ENCODE measurements at regions not wholly inside any gene's neighbourhood (a gene's known extent, or its start where the extent isn't known, plus 50 kb on each side); places are given as distances from the start of the nearest gene placed in this dataset.
"Not testable (repeated sequence)": the region's sequence is repeated elsewhere in the genome, so short reads cannot be mapped to it uniquely, and the experiment has no call there.

- no peak for DNase-seq (ENCODE audit: low read depth)
- in situ Hi-C loops (cut with HindIII; ENCODE audit: low pct_unique_long_range_greater_than_20kb, low sequenced_read_pairs), result no loop called here
Observed at GRCh38 chr14:56351861-56352260, 227.7 kb upstream of the TMEM260 start.

GRCh38 chr14:56352999-56353398 is 226.6 kb upstream of the TMEM260 start:
- no peak for DNase-seq (ENCODE audit: low read depth)
- in situ Hi-C loops (cut with HindIII; ENCODE audit: low pct_unique_long_range_greater_than_20kb, low sequenced_read_pairs), result no loop called here

- in situ Hi-C loops (cut with HindIII; ENCODE audit: low pct_unique_long_range_greater_than_20kb, low sequenced_read_pairs), result no loop called here
Observed at GRCh38 chr14:56357428-56357827, 222.2 kb upstream of the TMEM260 start.

GRCh38 chr14:56358275-56358674 is 221.3 kb upstream of the TMEM260 start:
- DNase-seq (ENCODE audit: low read depth), result no peak
- in situ Hi-C loops (cut with HindIII; ENCODE audit: low pct_unique_long_range_greater_than_20kb, low sequenced_read_pairs), result no loop called here

More at GRCh38 chr14:56357428-56357827, 222.2 kb upstream of the TMEM260 start:
- no peak for DNase-seq (ENCODE audit: low read depth)

GRCh38 chr14:56358851-56359614 is 220.6 kb upstream of the TMEM260 start:
- in situ Hi-C loops (cut with HindIII; ENCODE audit: low pct_unique_long_range_greater_than_20kb, low sequenced_read_pairs), result no loop called here
- DNase-seq (ENCODE audit: low read depth), result no peak

- in situ Hi-C loops (cut with HindIII; ENCODE audit: low pct_unique_long_range_greater_than_20kb, low sequenced_read_pairs), result not testable (repeated sequence)
Observed at GRCh38 chr14:56365663-56366062, 213.9 kb upstream of the TMEM260 start.

GRCh38 chr14:56367416-56367815 is 212.2 kb upstream of the TMEM260 start:
- DNase-seq (ENCODE audit: low read depth), result no peak
- in situ Hi-C loops (cut with HindIII; ENCODE audit: low pct_unique_long_range_greater_than_20kb, low sequenced_read_pairs), result no loop called here

More at GRCh38 chr14:56365663-56366062, 213.9 kb upstream of the TMEM260 start:
- DNase-seq (ENCODE audit: low read depth), result not testable (repeated sequence)

GRCh38 chr14:56371737-56372136 is 207.9 kb upstream of the TMEM260 start:
- in situ Hi-C loops (cut with HindIII; ENCODE audit: low pct_unique_long_range_greater_than_20kb, low sequenced_read_pairs), result no loop called here
- no peak for DNase-seq (ENCODE audit: low read depth)

GRCh38 chr14:56374421-56374820 is 205.2 kb upstream of the TMEM260 start:
- DNase-seq (ENCODE audit: low read depth), result no peak
- in situ Hi-C loops (cut with HindIII; ENCODE audit: low pct_unique_long_range_greater_than_20kb, low sequenced_read_pairs), result no loop called here

- no peak for DNase-seq (ENCODE audit: low read depth)
- in situ Hi-C loops (cut with HindIII; ENCODE audit: low pct_unique_long_range_greater_than_20kb, low sequenced_read_pairs), result no loop called here
Observed at GRCh38 chr14:56378046-56378445, 201.6 kb upstream of the TMEM260 start.

- no peak for DNase-seq (ENCODE audit: low read depth)
- in situ Hi-C loops (cut with HindIII; ENCODE audit: low pct_unique_long_range_greater_than_20kb, low sequenced_read_pairs), result no loop called here
Observed at GRCh38 chr14:56378475-56378877, 201.1 kb upstream of the TMEM260 start.

- in situ Hi-C loops (cut with HindIII; ENCODE audit: low pct_unique_long_range_greater_than_20kb, low sequenced_read_pairs), result no loop called here
- DNase-seq (ENCODE audit: low read depth), result no peak
Observed at GRCh38 chr14:56379956-56380355, 199.6 kb upstream of the TMEM260 start.

- in situ Hi-C loops (cut with HindIII; ENCODE audit: low pct_unique_long_range_greater_than_20kb, low sequenced_read_pairs), result no loop called here
Observed at GRCh38 chr14:56386024-56386423, 193.6 kb upstream of the TMEM260 start.

GRCh38 chr14:56390859-56391258 is 188.7 kb upstream of the TMEM260 start:
- DNase-seq (ENCODE audit: low read depth), result no peak
- in situ Hi-C loops (cut with HindIII; ENCODE audit: low pct_unique_long_range_greater_than_20kb, low sequenced_read_pairs), result no loop called here

More at GRCh38 chr14:56386024-56386423, 193.6 kb upstream of the TMEM260 start:
- DNase-seq (ENCODE audit: low read depth), result no peak

GRCh38 chr14:56394826-56395530 is 184.6 kb upstream of the TMEM260 start:
- no peak for DNase-seq (ENCODE audit: low read depth)
- in situ Hi-C loops (cut with HindIII; ENCODE audit: low pct_unique_long_range_greater_than_20kb, low sequenced_read_pairs), result no loop called here

- DNase-seq (ENCODE audit: low read depth), result no peak
- in situ Hi-C loops (cut with HindIII; ENCODE audit: low pct_unique_long_range_greater_than_20kb, low sequenced_read_pairs), result no loop called here
Observed at GRCh38 chr14:56400109-56400825, 179.3 kb upstream of the TMEM260 start.

- in situ Hi-C loops (cut with HindIII; ENCODE audit: low pct_unique_long_range_greater_than_20kb, low sequenced_read_pairs), result no loop called here
- DNase-seq (ENCODE audit: low read depth), result no peak
Observed at GRCh38 chr14:56412468-56413434, 166.8 kb upstream of the TMEM260 start.

- no peak for DNase-seq (ENCODE audit: low read depth)
- in situ Hi-C loops (cut with HindIII; ENCODE audit: low pct_unique_long_range_greater_than_20kb, low sequenced_read_pairs), result no loop called here
Observed at GRCh38 chr14:56413721-56414120, 165.9 kb upstream of the TMEM260 start.

Measured in Caki2 (cell line).